ENCODE measurements at regions not wholly inside any gene's neighbourhood (a gene's known extent, or its start where the extent isn't known, plus 50 kb on each side); places are given as distances from the start of the nearest gene placed in this dataset.

DNA sequence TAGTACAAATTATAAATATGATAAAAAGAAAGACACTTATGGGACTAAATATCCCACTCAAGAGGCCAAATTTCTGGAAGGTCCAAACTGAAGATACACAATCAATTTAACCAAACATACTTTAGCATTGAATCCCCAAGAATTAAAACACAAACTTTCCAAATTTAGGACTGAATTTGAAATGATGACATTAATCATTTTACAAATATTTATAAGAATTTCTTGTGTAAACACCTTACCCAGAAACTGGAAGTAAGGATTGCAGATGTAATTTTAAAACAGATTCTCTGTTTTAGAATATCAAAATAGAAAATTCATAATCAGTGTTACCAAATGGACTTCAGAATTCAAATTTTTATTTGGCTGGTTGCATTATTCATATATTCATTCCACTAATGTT, 588.2 kb upstream of the KCND2 start:
- TF ChIP-seq, protein P1, sequence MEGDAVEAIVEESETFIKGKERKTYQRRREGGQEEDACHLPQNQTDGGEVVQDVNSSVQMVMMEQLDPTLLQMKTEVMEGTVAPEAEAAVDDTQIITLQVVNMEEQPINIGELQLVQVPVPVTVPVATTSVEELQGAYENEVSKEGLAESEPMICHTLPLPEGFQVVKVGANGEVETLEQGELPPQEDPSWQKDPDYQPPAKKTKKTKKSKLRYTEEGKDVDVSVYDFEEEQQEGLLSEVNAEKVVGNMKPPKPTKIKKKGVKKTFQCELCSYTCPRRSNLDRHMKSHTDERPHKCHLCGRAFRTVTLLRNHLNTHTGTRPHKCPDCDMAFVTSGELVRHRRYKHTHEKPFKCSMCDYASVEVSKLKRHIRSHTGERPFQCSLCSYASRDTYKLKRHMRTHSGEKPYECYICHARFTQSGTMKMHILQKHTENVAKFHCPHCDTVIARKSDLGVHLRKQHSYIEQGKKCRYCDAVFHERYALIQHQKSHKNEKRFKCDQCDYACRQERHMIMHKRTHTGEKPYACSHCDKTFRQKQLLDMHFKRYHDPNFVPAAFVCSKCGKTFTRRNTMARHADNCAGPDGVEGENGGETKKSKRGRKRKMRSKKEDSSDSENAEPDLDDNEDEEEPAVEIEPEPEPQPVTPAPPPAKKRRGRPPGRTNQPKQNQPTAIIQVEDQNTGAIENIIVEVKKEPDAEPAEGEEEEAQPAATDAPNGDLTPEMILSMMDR (IDR thresholded peaks at IDR 0.05; ENCODE audit: low read depth, low read length): no peak
- no peak for DNase-seq (ENCODE audit: low read depth in 1 of 2, low spot score in 1 of 2)
- Histone ChIP-seq H3K27me3 (no peaks in the 10 kb centered on the region), H3K36me3 (no peaks in the 10 kb centered on the region), H3K9me3 (ENCODE audit: low read depth) (no peaks in the 10 kb centered on the region), H3K4me1 (ENCODE audit: low read depth) (no peaks in the 10 kb centered on the region), H3K27ac (no peak overlapping the region), H3K4me3 (no peak overlapping the region)

DNA sequence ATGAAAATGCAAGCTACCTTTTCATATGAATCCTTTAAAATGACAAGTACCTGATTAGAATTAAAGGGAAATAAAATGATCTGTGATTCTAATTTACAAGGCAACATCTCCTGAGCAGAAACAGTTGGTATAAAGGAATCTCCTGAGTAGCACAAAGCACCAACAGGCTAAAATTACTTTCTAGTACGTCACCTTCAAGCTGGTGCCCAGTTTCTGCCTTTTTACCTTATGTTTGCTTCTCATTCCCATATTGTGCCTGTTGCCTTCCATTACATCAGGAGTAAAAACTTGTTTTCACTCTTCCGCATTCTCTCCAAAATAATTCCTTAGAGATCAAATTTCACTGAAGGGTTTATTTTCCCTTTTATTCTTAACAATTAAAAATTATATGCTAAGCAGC, 587.1 kb upstream of the KCND2 start:
- no peak for DNase-seq (ENCODE audit: low read depth in 1 of 2, low spot score in 1 of 2)
- Histone ChIP-seq H3K36me3 (no peaks in the 10 kb centered on the region), H3K4me3 (no peak overlapping the region), H3K27ac (no peak overlapping the region), H3K27me3 (no peaks in the 10 kb centered on the region), H3K4me1 (ENCODE audit: low read depth) (no peaks in the 10 kb centered on the region), H3K9me3 (ENCODE audit: low read depth) (no peaks in the 10 kb centered on the region)
- TF ChIP-seq, protein P1 (IDR thresholded peaks at IDR 0.05; ENCODE audit: low read depth, low read length): no peak

DNA sequence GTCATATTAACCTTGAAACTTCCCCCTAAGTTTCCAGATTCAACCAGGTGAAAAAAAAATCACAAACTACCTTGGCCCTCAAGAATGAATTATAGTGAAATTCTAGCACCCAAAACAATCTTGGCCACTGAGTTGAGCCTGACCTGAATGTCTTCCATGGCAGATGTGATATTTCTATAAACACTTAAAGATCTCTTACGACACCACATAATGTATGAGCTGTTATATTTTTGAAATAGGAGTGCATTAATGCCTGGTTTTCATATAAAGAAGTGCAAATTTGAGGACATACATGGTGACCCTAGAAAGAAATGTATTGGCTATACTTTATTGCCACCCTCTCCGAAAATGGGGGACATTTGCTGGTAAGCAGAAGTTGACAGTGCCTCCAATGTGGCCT, 584.1 kb upstream of the KCND2 start:
- H3K9me3 ChIP-seq (ENCODE audit: low read depth): no peaks in the 10 kb centered on the region
- DNase-seq (ENCODE audit: low read depth in 1 of 2, low spot score in 1 of 2): no peak
- H3K27ac ChIP-seq: no peak overlapping the region
- TF ChIP-seq, protein P1 (IDR thresholded peaks at IDR 0.05; ENCODE audit: low read depth, low read length): no peak
- H3K4me3 ChIP-seq: no peak overlapping the region
- no peaks in the 10 kb centered on the region for H3K4me1 ChIP-seq (ENCODE audit: low read depth)
- H3K27me3 ChIP-seq: no peaks in the 10 kb centered on the region
- H3K36me3 ChIP-seq: no peaks in the 10 kb centered on the region

DNA sequence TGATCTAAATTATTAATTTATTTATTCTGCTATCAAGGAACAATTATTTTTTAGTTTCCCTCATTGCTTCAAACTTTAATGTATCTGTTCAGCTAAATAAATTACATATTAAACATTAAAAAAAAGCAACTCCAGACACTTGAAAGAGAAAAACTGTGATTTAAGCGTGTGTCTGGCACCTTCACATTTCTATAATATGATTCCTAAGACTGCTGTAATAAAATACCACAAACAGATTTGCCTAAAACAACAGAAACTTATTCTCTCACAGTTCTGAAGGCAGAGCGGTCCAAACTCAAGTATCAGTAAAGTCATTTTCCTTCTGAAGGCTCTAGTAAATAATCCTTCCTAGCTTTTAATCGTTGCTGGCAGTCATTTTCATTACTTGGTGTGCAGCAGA, 580.4 kb upstream of the KCND2 start:
- Histone ChIP-seq H3K4me1 (ENCODE audit: low read depth) (no peaks in the 10 kb centered on the region), H3K36me3 (no peaks in the 10 kb centered on the region), H3K4me3 (no peak overlapping the region), H3K9me3 (ENCODE audit: low read depth) (no peaks in the 10 kb centered on the region), H3K27me3 (no peaks in the 10 kb centered on the region), H3K27ac (no peak overlapping the region)
- TF ChIP-seq, protein P1 (IDR thresholded peaks at IDR 0.05; ENCODE audit: low read depth, low read length): no peak
- DNase-seq (ENCODE audit: low read depth in 1 of 2, low spot score in 1 of 2): no peak

DNA sequence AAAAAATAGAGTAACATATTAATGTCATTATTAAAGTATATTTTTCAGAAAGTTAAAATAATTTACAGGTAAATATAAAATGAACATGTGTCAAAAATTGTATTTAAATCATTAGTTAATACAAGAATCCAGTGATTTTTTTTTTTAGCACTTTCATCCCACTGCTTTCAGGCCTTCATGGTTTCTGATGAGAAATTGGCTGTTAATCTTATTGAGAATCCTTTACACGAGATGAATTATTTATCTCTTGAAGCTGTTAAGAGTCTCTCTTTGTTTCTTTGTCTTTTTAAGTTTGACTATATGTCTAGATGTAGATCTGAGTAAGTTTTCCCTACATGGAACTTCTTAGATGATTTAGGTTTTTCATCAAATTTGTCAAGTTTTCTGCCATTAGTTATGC, 578.5 kb upstream of the KCND2 start:
- Histone ChIP-seq H3K4me1 (ENCODE audit: low read depth) (no peaks in the 10 kb centered on the region), H3K9me3 (ENCODE audit: low read depth) (no peaks in the 10 kb centered on the region), H3K27me3 (no peaks in the 10 kb centered on the region), H3K27ac (no peak overlapping the region), H3K36me3 (no peaks in the 10 kb centered on the region), H3K4me3 (no peak overlapping the region)
- DNase-seq (ENCODE audit: low read depth in 1 of 2, low spot score in 1 of 2): no peak
- TF ChIP-seq, protein P1 (IDR thresholded peaks at IDR 0.05; ENCODE audit: low read depth, low read length): no peak

DNA sequence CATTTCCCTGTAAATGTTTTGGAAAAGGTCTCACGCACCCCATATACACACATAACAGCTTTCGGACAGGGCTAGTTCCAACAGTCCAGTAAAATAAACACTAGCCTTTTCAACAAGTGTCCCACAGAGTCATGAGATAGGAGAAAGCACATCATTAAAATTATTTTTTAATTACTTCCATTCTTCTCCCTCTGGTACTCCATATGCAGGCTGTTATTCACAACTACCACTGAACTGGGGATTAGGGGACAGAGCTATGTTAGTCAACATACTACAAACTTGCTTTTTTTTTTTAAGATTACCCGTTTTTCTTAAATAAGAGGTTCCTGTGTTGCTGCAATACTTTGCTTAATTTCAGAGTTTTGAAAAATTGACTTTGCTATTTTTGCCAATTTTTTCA, 576.6 kb upstream of the KCND2 start:
- no peak for DNase-seq (ENCODE audit: low read depth in 1 of 2, low spot score in 1 of 2)
- H3K4me3 ChIP-seq: no peak overlapping the region
- TF ChIP-seq, protein P1 (IDR thresholded peaks at IDR 0.05; ENCODE audit: low read depth, low read length): no peak
- H3K9me3 ChIP-seq (ENCODE audit: low read depth): no peaks in the 10 kb centered on the region
- H3K27ac ChIP-seq: no peak overlapping the region
- H3K27me3 ChIP-seq: no peaks in the 10 kb centered on the region
- no peaks in the 10 kb centered on the region for H3K4me1 ChIP-seq (ENCODE audit: low read depth)
- H3K36me3 ChIP-seq: no peaks in the 10 kb centered on the region

Measured in cardiac muscle cell (in vitro differentiated cells and primary cell).